AG04449 (cell line): ENCODE measurements at regions not wholly inside any gene's neighbourhood (a gene's known extent, or its start where the extent isn't known, plus 50 kb on each side); places are given as distances from the start of the nearest gene placed in this dataset.

Source experiments
- CTCF ChIA-PET: fragments of 350-600 bp; formaldehyde crosslinking; extraction: SDS; loops from one replicate; lab custom pipeline; 2021; ENCODE audit warnings: antibody characterized with exemption; lab: Yijun Ruan, JAX
- POLR2A ChIA-PET: fragments of 400-600, 350-600 bp; formaldehyde crosslinking; extraction: SDS; loops from one replicate; lab custom pipeline; 2020; ENCODE audit warnings: antibody characterized with exemption, inconsistent platforms; lab: Yijun Ruan, JAX
- DNase-seq: peaks from one replicate; pipeline ENCODE4 v3.0.0-alpha.2; 2010; ENCODE audit warnings: low read depth, low spot score
- H3K4me3 ChIP-seq: 2 replicates; pipeline ENCODE4 v1.5.1; 2011; ENCODE audit warnings: low read depth, mild to moderate bottlenecking, control low read depth, low read length
- TF ChIP-seq, protein P1 (sequence below): IDR thresholded peaks from one replicate; pipeline ENCODE4 v1.5.1; 2011; ENCODE audit warnings: mild to moderate bottlenecking, moderate library complexity, low read length, control low read depth, inconsistent platforms; ENCODE audit not compliant: insufficient read depth; ENCODE audit errors: missing control alignments

GRCh38 chr7:4610768-4611467, 71.2 kb upstream of the FOXK1 start:
- no peak for DNase-seq
- CTCF ChIA-PET: interaction anchor here (0.8 to 7.1 kb wide), 9 partner anchors 9 to 167 kb away, joined by 3 to 122 read pairs (median 5); partner anchors contain the start of gene AP5Z1

GRCh38 chr7:4612237-4612636, 69.9 kb upstream of the FOXK1 start:
- ChIA-PET POLR2A (no interaction called here), CTCF (interaction anchor here (0.7 to 7.1 kb wide), 9 partner anchors 7 to 186 kb away, joined by 3 to 122 read pairs (median 5); partner anchors contain the start of gene AP5Z1)
- H3K4me3 ChIP-seq: no peak overlapping the region
- no peak for DNase-seq
- TF ChIP-seq, protein P1, sequence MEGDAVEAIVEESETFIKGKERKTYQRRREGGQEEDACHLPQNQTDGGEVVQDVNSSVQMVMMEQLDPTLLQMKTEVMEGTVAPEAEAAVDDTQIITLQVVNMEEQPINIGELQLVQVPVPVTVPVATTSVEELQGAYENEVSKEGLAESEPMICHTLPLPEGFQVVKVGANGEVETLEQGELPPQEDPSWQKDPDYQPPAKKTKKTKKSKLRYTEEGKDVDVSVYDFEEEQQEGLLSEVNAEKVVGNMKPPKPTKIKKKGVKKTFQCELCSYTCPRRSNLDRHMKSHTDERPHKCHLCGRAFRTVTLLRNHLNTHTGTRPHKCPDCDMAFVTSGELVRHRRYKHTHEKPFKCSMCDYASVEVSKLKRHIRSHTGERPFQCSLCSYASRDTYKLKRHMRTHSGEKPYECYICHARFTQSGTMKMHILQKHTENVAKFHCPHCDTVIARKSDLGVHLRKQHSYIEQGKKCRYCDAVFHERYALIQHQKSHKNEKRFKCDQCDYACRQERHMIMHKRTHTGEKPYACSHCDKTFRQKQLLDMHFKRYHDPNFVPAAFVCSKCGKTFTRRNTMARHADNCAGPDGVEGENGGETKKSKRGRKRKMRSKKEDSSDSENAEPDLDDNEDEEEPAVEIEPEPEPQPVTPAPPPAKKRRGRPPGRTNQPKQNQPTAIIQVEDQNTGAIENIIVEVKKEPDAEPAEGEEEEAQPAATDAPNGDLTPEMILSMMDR: no peak

More at GRCh38 chr7:4610768-4611467, 71.2 kb upstream of the FOXK1 start:
- POLR2A ChIA-PET: no interaction called here
- no peak overlapping the region for H3K4me3 ChIP-seq
- TF ChIP-seq, protein P1: peak; percentile 69

DNA sequence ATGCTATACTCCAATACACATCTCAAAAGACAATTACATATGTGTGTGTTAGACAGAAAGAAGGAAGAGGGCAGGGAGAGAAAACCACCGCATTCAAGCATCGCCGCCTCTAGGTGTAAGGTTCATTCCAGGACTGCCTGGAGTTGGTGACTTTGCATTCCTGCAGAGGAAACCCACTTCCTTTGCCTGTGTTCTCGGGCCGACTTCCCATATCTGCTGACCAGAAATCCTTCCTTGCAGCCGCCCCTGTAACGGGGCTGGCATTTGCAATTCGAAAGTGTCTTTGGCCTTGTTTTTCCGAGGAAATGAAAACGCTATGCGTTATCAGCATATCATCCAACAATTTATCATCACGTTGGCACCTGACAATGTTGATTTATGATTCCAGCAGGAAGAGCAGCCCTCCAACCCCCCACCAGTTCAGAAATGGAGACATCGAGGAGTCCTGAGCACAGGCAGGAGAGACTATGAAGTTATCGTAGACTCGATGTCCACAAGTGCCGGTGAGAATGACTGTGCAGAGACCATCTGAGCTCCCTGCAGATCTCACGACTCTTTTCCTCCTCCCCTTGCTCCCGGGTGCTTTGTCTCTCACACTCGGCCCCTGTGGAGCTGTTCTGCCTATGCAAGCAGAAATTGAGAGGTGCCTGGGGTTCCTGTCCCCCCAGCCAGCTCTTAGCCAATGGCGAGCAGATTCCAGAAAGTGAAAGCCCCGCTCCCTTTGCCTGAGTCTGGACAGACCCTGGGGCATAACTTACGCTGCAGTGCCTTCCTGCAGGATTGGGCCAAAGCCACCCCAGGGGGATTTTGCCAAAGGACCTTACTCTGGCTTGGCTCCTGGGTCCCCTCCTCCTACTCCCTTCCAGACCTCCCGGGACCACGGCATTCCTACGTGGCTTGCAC, 68.9 kb upstream of the FOXK1 start:
- POLR2A ChIA-PET: no interaction called here
- H3K4me3 ChIP-seq: peak overlapping the region; percentile 33
- TF ChIP-seq, protein P1: no peak
- DNase-seq: no peak
- CTCF ChIA-PET: interaction anchor here (1.2 to 7.1 kb wide), 3 partner anchors 18 to 141 kb away, joined by 5 to 122 read pairs (median 32); no protein-coding TSS in a partner anchor

DNA sequence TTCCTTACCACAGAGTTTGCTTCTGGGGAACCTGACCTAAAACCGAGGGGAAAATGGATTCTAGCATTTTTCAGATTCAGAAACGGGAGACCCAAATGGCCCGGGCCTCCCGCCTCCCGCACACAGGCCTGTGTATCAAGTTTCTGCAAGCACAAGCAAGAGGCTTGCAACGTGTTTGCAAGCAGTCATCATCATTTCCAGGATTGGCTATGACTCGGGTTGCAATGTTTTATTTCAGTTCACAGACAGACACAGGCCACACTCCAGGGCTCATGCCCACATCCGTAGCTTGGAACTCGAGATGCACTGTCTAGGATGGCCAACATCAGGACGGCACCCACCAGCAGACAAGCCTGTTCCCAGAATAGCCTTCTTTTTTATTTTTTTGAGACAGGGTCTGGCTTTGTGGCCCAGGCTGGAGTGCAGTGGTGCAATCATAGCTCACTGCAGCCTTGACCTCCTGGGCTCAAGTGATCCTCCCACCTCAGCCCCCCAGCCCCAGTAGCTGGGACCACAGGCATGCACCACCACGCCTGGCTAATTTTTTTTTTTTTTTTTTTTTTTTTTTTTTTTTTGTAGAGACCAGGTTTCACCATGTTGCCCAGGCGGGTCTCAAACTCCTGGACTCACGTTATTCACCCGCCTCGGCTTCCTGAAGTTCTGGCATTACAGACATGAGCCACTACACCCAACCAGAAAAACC, 68.1 kb upstream of the FOXK1 start:
- POLR2A ChIA-PET: no interaction called here
- TF ChIP-seq, protein P1: no peak
- CTCF ChIA-PET: interaction anchor here (7.1 kb wide), 1 partner anchor 18 kb away, joined by 122 read pairs; no protein-coding TSS in a partner anchor
- H3K4me3 ChIP-seq: no peak overlapping the region
- peak; percentile 36 for DNase-seq

DNA sequence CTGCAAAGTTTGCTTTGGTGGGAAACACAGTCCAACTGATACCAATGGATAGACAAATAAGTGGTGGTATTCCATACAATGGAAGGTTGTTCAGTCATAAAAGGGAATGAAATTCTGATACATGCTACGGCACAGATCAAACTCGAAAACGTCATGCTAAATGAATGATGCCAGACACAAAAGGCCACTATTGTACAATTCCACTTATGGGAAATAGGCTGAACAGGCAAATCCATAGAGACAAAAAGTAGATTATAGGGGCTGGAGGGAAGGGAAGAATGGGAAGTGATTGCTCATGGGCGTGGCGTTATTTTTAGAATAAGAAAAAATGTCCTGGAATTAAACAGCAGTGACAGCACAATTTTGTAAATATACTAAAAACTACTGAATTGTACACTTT, 66.0 kb upstream of the FOXK1 start:
- ChIA-PET POLR2A (no interaction called here), CTCF (interaction anchor here (1.0 to 7.1 kb wide), 2 partner anchors 15 to 16 kb away, joined by 5 to 122 read pairs; no protein-coding TSS in a partner anchor)
- TF ChIP-seq, protein P1: no peak
- DNase-seq: no peak
- no peak overlapping the region for H3K4me3 ChIP-seq
